Gastroesophageal sphincter (tissue), 4 donors: ENCODE measurements at regions not wholly inside any gene's neighbourhood (a gene's known extent, or its start where the extent isn't known, plus 50 kb on each side); places are given as distances from the start of the nearest gene placed in this dataset.

Experiments
- ATAC-seq: fragments of 150-250 bp; one replicate; pipeline ENCODE4 v1.9.1; 2016; ENCODE audit warnings: mild to moderate bottlenecking, moderate library complexity
- H3K27ac ChIP-seq, 4 donors: fragments of 200-600 bp; sonication (generic) in 3 of 4; 1 replicate in 3 of 4; 2 replicates in 1 of 4; pipeline ENCODE4 v1.5.1; 2016 to 2019
- H3K27me3 ChIP-seq: fragments of 200-600 bp; sonication (generic); one replicate; pipeline ENCODE4 v1.5.1; 2019
- H3K36me3 ChIP-seq, 2 donors: fragments of 200-600 bp; sonication (generic); one replicate each; pipeline ENCODE4 v1.5.1; 2019; ENCODE audit warnings: control low read depth in 1 of 2
- H3K4me1 ChIP-seq, 3 donors: fragments of 200-600 bp; sonication (generic); 1 replicate in 2 of 3; 2 replicates in 1 of 3; pipeline ENCODE4 v1.5.1; 2016 to 2019; ENCODE audit warnings: control low read depth in 2 of 3
- H3K4me3 ChIP-seq, 2 donors: fragments of 200-600 bp; sonication (generic); one replicate each; pipeline ENCODE4 v1.5.1; 2019; ENCODE audit warnings: mild to moderate bottlenecking in 1 of 2, moderate library complexity in 1 of 2
- H3K9me3 ChIP-seq, 3 donors: fragments of 200-600 bp; sonication (generic); one replicate each; pipeline ENCODE4 v1.5.1; 2017 to 2019; ENCODE audit warnings: control low read depth in 2 of 3
- CTCF ChIP-seq, 4 experiments: fragments of 200-600 bp in 2 of 4; fragments of 450-650 bp in 2 of 4; sonication (generic) in 1 of 4; IDR thresholded peaks; one replicate each; pipeline ENCODE4 v1.5.1; 2017 to 2019; ENCODE audit warnings: antibody characterized with exemption in 4 of 4, mild to moderate bottlenecking in 2 of 4, moderate library complexity in 2 of 4
- EP300 ChIP-seq: sonication (generic); formaldehyde crosslinking; IDR thresholded peaks from one replicate; pipeline ENCODE4 v1.6.1; 2017; ENCODE audit warnings: antibody characterized with exemption, mild to moderate bottlenecking
- POLR2A ChIP-seq, 2 donors: fragments of 450-650 bp; IDR thresholded peaks; one replicate each; pipeline ENCODE4 v1.6.1; 2017; ENCODE audit warnings: antibody characterized with exemption in 2 of 2, mild to moderate bottlenecking in 2 of 2, moderate library complexity in 1 of 2
- POLR2AphosphoS5 ChIP-seq: sonication (generic); formaldehyde crosslinking; IDR thresholded peaks from one replicate; pipeline ENCODE4 v1.6.1; 2017; ENCODE audit warnings: antibody characterized with exemption
- WGBS, 2 donors: methylation state at CpG; one replicate each; pipeline ENCODE4 v1.1.5; 2018; ENCODE audit warnings: low coverage in 1 of 2; 5-methylcytosine and 5-hydroxymethylcytosine counted together

- no peaks in the 10 kb centered on the region for H3K27me3 ChIP-seq
- no peaks in the 10 kb centered on the region for H3K36me3 ChIP-seq
- no peak overlapping the region for H3K27ac ChIP-seq
- ATAC-seq = no peak
- TF ChIP-seq CTCF (IDR thresholded peaks at IDR 0.05) = no peak
- TF ChIP-seq POLR2AphosphoS5 = no peak
- no peak for TF ChIP-seq EP300
- TF ChIP-seq POLR2A (IDR thresholded peaks at IDR 0.05) = no peak
- no peaks in the 10 kb centered on the region for H3K4me1 ChIP-seq
- H3K9me3 ChIP-seq = peaks cover 0 to 6% (median 0%) of the 10 kb centered on the region in 3 donors
- WGBS, 2 donors = 91 to 94% methylated on average over 3 to 5 of the region's 7 CpGs
- H3K4me3 ChIP-seq = no peak overlapping the region
Measured at GRCh38 chr3:75138345-75138744, 523.9 kb upstream of the CNTN3 start.

- TF ChIP-seq POLR2A (IDR thresholded peaks at IDR 0.05) (no peak), CTCF (IDR thresholded peaks at IDR 0.05) (no peak), POLR2AphosphoS5 (no peak), EP300 (no peak)
- Histone ChIP-seq H3K36me3 (no peaks in the 10 kb centered on the region), H3K4me1 (no peaks in the 10 kb centered on the region), H3K4me3 (no peak overlapping the region), H3K27me3 (no peaks in the 10 kb centered on the region), H3K27ac (no peak overlapping the region), H3K9me3 (peaks cover 0 to 6% (median 0%) of the 10 kb centered on the region in 3 donors)
- ATAC-seq = no peak
- 73 to 92% methylated on average over 4 to 6 of the region's 8 CpGs for WGBS, 2 donors
Measured at GRCh38 chr3:75140904-75141615, 523.1 kb upstream of the FRG2C start.

GRCh38 chr3:75144406-75144805 is 519.7 kb upstream of the FRG2C start:
- H3K4me3 ChIP-seq = no peak overlapping the region
- no peaks in the 10 kb centered on the region for H3K27me3 ChIP-seq
- WGBS, 2 donors = 100% methylated on average over 3 of the region's 3 CpGs
- ATAC-seq = no peak
- TF ChIP-seq EP300 (no peak), POLR2AphosphoS5 (no peak), CTCF (IDR thresholded peaks at IDR 0.05) (no peak), POLR2A (IDR thresholded peaks at IDR 0.05) (no peak)
- no peaks in the 10 kb centered on the region for H3K4me1 ChIP-seq
- no peaks in the 10 kb centered on the region for H3K36me3 ChIP-seq
- no peak overlapping the region for H3K27ac ChIP-seq
- no peaks in the 10 kb centered on the region for H3K9me3 ChIP-seq

- WGBS, 2 donors = 12 to 28% methylated on average over 2 of the region's 2 CpGs
- no peaks in the 10 kb centered on the region for H3K27me3 ChIP-seq
- H3K4me1 ChIP-seq = peaks cover 0 to 9% (median 0%) of the 10 kb centered on the region in 3 donors
- no peak for ATAC-seq
- no peaks in the 10 kb centered on the region for H3K36me3 ChIP-seq
- H3K4me3 ChIP-seq = no peak overlapping the region
- TF ChIP-seq CTCF (IDR thresholded peaks at IDR 0.05) = peak in 2 of 4 experiments; percentile 30 to 44
- no peak for TF ChIP-seq EP300
- H3K27ac ChIP-seq = no peak overlapping the region
- no peaks in the 10 kb centered on the region for H3K9me3 ChIP-seq
Measured at GRCh38 chr3:75171630-75172230, 492.4 kb upstream of the FRG2C start.

GRCh38 chr3:75176937-75177336 is 487.2 kb upstream of the FRG2C start:
- Histone ChIP-seq H3K36me3 (no peaks in the 10 kb centered on the region), H3K4me3 (no peak overlapping the region), H3K4me1 (peaks cover 0 to 7% (median 0%) of the 10 kb centered on the region in 3 donors), H3K27ac (no peak overlapping the region), H3K27me3 (no peaks in the 10 kb centered on the region), H3K9me3 (no peaks in the 10 kb centered on the region)
- ATAC-seq = no peak
- TF ChIP-seq POLR2AphosphoS5 (no peak), POLR2A (IDR thresholded peaks at IDR 0.05) (no peak), EP300 (no peak), CTCF (IDR thresholded peaks at IDR 0.05) (no peak)
- WGBS, 2 donors = 27 to 60% methylated on average over 1 to 2 of the region's 3 CpGs
